Muscle of leg (tissue), 3 donors: ENCODE measurements at regions not wholly inside any gene's neighbourhood (a gene's known extent, or its start where the extent isn't known, plus 50 kb on each side); places are given as distances from the start of the nearest gene placed in this dataset.
"Not testable (repeated sequence)": the region's sequence is repeated elsewhere in the genome, so short reads cannot be mapped to it uniquely, and the experiment has no call there.

Experiments
- DNase-seq: peaks from one replicate; pipeline ENCODE4 v3.0.0; 2013
- H3K27ac ChIP-seq: one replicate; pipeline ENCODE4 v1.5.1; 2013; ENCODE audit warnings: mild to moderate bottlenecking, low read length, control low read depth
- H3K27me3 ChIP-seq: one replicate; pipeline ENCODE4 v1.6.1; 2013; ENCODE audit warnings: low read length; ENCODE audit not compliant: control insufficient read depth, insufficient read depth
- H3K36me3 ChIP-seq: one replicate; pipeline ENCODE4 v1.6.1; 2013; ENCODE audit warnings: low read length; ENCODE audit not compliant: control insufficient read depth, insufficient read depth
- H3K4me1 ChIP-seq: one replicate; pipeline ENCODE4 v1.6.1; 2013; ENCODE audit warnings: low read length; ENCODE audit not compliant: control insufficient read depth, insufficient read depth
- H3K4me3 ChIP-seq: one replicate; pipeline ENCODE4 v1.5.1; 2013; ENCODE audit warnings: low read length, control low read depth
- H3K9me3 ChIP-seq: replicated peaks from 2 replicates; pipeline ENCODE4 v1.6.1; 2013; ENCODE audit warnings: low read depth, low read length; ENCODE audit not compliant: control insufficient read depth
- WGBS: methylation state at CpG from one replicate; pipeline ENCODE4 v1.1.5; 2013; ENCODE audit warnings: missing lambda C conversion rate; ENCODE audit not compliant: insufficient coverage; 5-methylcytosine and 5-hydroxymethylcytosine counted together

DNA sequence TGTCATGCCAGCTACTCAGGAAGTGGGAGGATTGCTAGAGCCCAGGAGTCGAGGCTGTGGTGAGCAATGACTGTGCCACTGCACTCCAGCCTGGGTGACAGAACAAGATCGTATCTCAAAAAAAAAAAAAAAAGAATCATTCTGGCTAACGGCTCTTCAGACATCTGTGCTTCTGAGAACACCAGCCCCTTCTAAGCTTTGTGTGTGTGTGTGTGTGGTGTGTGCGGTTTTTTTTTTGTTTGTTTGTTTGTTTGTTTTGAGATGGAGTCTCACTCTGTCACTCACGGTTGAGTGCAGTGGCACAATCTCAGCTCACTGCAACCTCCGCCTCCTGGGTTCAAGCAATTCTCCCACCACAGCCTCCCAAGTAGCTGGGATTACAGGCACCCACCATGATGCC lies 79.4 kb upstream of the DRD5 start:
- not testable (repeated sequence) for H3K4me1 ChIP-seq, DNase-seq
- no CpG with 5 or more reads among the region's 6 CpGs for WGBS

GRCh38 chr4:9702696-9703095 lies 78.7 kb upstream of the DRD5 start:
- DNase-seq, H3K27me3 ChIP-seq, H3K27ac ChIP-seq, H3K36me3 ChIP-seq, H3K4me1 ChIP-seq, H3K4me3 ChIP-seq, H3K9me3 ChIP-seq: not testable (repeated sequence)
- 97% methylated on average over 5 of the region's 9 CpGs for WGBS

More for the DNA sequence above, 79.4 kb upstream of the DRD5 start:
- not testable (repeated sequence) for H3K4me3 ChIP-seq, H3K36me3 ChIP-seq, H3K9me3 ChIP-seq, H3K27ac ChIP-seq, H3K27me3 ChIP-seq

- Histone ChIP-seq H3K36me3 (no peaks in the 10 kb centered on the region), H3K4me1 (no peaks in the 10 kb centered on the region), H3K27ac (no peak overlapping the region), H3K9me3 (no peaks in the 10 kb centered on the region), H3K27me3 (no peaks in the 10 kb centered on the region), H3K4me3 (no peak overlapping the region)
- peak; percentile 37 for DNase-seq
- 13% methylated on average over 10 of the region's 11 CpGs for WGBS
These were observed 78.0 kb upstream of the DRD5 start for GRCh38 chr4:9703391-9703790.

DNA sequence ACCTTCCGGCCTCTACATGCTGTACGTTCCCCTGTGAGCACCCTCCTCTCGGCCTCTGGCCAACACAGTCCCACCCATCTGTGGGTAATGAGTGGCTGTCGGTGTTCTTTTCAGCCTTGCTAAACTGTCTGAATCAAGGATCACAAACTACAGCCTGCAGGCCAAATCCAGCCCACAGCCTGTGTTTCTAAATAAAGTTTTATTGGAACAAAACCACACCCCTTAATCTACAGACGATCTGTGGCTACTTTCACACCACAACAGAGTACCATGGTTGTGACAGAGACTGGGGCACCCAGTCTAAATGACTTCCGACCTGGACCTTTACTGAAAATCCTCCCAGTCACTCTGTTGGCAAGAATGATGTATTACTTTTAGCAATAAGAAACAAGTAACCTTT lies 77.3 kb upstream of the DRD5 start:
- not testable (repeated sequence) for H3K4me1 ChIP-seq, H3K4me3 ChIP-seq, DNase-seq, H3K36me3 ChIP-seq, H3K27me3 ChIP-seq, H3K9me3 ChIP-seq, H3K27ac ChIP-seq
- WGBS, result 100% methylated on average over 1 of the region's 6 CpGs

- 53% methylated on average over 4 of the region's 13 CpGs for WGBS
- Histone ChIP-seq H3K4me1 (no peaks in the 10 kb centered on the region), H3K27me3 (no peaks in the 10 kb centered on the region), H3K9me3 (no peaks in the 10 kb centered on the region), H3K4me3 (no peak overlapping the region), H3K27ac (no peak overlapping the region), H3K36me3 (no peaks in the 10 kb centered on the region)
- DNase-seq, result no peak
These were observed 76.7 kb upstream of the DRD5 start for GRCh38 chr4:9704551-9705332.

DNA sequence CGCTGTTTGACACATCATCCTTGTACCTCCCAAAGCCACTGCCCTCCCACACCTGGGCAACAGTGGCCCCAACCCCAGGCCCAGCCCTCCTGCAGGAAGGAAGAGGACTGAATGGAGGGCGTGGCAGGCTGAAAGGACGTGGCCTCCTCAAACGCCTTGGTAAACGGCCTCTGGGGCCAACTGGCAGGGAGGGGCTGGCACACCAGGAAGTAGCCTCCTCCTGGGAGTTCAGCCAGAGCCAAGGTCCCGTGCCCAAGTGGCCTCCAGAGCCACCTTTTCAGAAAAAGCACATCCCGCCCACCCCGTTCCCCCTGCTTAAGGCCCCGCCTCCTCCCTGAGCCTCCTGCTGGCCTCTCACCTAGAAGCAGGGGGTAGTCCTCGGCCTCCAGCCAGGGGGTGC lies 74.2 kb upstream of the DRD5 start:
- H3K4me3 ChIP-seq, H3K27me3 ChIP-seq, DNase-seq, H3K36me3 ChIP-seq, H3K27ac ChIP-seq, H3K4me1 ChIP-seq, H3K9me3 ChIP-seq: not testable (repeated sequence)
- 25% methylated on average over 5 of the region's 10 CpGs for WGBS

DNA sequence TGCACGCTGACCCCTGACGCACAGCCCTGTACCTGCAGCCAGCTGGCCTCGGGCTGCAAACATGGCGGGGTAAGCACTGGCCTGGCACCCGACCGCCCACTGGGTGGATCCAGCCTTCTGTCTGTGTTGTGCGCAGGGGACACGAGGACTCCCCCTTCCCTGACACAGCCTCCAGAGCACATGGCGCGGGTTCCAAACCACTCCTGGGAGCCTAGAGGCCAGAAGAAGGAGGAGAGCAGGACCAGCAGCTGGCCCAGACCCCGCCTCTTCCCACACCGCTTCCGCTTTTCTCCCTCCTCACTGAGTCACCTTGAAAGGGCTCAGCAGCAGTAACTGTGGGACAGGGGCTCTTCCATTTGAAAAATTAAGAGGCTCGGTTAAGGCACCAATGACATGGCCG lies 73.5 kb upstream of the DRD5 start:
- not testable (repeated sequence) for H3K9me3 ChIP-seq, H3K4me1 ChIP-seq, H3K27ac ChIP-seq, H3K36me3 ChIP-seq, H3K4me3 ChIP-seq, DNase-seq, H3K27me3 ChIP-seq
- WGBS, result 90% methylated on average over 4 of the region's 15 CpGs

DNA sequence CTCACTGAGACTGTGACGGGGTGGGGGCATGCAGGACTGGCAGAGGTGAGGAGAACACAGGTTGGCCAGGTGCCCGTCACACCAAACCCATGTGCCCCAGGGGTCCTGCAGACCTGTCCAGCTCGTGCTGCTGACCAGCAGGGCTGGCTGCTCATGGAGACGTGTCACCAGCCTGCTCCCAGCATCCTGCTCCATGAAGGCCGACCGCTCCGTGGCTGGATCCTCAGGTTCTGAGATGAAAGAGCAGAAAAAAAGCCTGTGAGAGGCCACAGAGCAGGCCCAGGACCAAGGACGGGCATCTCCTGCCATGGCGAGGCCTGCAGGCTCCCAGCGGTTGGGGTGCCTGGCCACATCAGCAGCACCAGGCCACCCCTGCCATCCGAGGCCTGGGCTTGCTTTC lies 71.7 kb upstream of the DRD5 start:
- Histone ChIP-seq H3K36me3 (no peaks in the 10 kb centered on the region), H3K9me3 (no peaks in the 10 kb centered on the region), H3K27ac (no peak overlapping the region), H3K27me3 (no peaks in the 10 kb centered on the region), H3K4me3 (no peak overlapping the region), H3K4me1 (no peaks in the 10 kb centered on the region)
- WGBS, result 90% methylated on average over 9 of the region's 11 CpGs
- no peak for DNase-seq

GRCh38 chr4:9715271-9715670 lies 66.2 kb upstream of the DRD5 start:
- 96% methylated on average over 2 of the region's 2 CpGs for WGBS
- not testable (repeated sequence) for H3K27me3 ChIP-seq, H3K4me1 ChIP-seq, H3K36me3 ChIP-seq, H3K9me3 ChIP-seq, DNase-seq, H3K27ac ChIP-seq, H3K4me3 ChIP-seq

DNA sequence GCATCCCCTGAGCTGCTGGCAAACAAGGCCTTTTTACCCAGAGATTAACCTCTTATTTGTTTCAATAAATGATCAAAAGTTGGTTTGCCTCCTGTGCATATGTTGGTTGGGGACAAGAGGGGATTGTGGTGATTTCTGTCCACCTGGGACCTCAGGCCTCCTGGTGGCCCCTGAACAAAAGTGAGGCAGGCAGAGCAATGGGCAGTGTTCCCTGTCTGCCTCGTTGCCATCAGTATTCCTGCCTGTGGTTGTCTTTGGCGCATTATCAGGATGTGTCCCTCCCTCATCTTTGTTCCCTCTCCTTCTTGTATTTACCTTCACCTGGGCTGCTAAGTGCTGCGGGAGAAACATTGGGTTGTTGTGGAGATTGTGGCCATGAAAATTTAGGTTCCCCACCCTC lies 65.3 kb upstream of the DRD5 start:
- DNase-seq, result no peak
- Histone ChIP-seq H3K9me3 (no peaks in the 10 kb centered on the region), H3K4me3 (no peak overlapping the region), H3K4me1 (no peaks in the 10 kb centered on the region), H3K27ac (no peak overlapping the region), H3K36me3 (no peaks in the 10 kb centered on the region), H3K27me3 (no peaks in the 10 kb centered on the region)
- 38% methylated on average over 1 of the region's 3 CpGs for WGBS
